ENCODE measurements at regions not wholly inside any gene's neighbourhood (a gene's known extent, or its start where the extent isn't known, plus 50 kb on each side); places are given as distances from the start of the nearest gene placed in this dataset.

DNA sequence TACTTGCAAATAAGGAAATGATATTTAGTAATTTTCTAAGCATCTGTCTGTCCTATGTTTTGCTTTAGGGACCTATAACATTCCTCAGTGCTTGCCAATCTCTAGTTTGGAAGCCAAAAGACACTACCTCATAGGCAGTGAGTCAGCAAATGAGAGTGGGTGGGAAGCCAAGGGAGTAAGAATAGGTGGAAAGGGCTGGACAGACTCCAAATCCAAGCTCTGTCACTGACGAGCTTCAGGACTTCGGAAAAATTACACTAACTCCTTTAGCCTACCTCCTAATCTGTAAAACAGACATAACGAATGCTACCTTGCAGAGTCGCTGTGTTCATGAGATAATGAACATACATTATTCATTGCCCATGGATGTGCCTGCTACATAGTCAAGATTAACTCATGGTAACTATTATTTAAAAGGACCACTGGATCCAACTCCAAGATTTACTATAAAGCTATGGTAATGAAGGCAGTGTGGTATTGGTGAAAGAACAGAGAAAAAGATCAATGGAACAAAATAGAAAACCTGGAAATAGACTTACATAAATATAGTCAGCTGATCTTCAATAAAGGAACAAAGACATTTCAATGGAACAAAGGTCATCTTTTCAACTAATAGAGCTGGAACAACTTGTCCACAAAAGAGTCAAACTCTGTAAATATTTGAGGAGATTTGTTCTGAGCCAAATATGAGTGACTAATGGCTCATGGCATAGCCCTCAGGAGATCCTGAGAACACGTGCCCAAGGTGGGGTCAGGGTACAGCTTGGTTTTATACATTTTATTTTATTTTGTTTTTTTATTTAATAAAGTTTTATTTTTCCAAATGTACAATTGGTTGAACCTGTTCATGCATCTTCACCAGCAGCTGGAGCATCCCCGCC, 64.1 kb downstream of the FAM50B start:
- TF ChIP-seq, protein P1, sequence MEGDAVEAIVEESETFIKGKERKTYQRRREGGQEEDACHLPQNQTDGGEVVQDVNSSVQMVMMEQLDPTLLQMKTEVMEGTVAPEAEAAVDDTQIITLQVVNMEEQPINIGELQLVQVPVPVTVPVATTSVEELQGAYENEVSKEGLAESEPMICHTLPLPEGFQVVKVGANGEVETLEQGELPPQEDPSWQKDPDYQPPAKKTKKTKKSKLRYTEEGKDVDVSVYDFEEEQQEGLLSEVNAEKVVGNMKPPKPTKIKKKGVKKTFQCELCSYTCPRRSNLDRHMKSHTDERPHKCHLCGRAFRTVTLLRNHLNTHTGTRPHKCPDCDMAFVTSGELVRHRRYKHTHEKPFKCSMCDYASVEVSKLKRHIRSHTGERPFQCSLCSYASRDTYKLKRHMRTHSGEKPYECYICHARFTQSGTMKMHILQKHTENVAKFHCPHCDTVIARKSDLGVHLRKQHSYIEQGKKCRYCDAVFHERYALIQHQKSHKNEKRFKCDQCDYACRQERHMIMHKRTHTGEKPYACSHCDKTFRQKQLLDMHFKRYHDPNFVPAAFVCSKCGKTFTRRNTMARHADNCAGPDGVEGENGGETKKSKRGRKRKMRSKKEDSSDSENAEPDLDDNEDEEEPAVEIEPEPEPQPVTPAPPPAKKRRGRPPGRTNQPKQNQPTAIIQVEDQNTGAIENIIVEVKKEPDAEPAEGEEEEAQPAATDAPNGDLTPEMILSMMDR (conservative IDR thresholded peaks at IDR 0.05), result no peak
- no peak for TF ChIP-seq ZFX (IDR thresholded peaks at IDR 0.05)

Measured in C4-2B (cell line).